ENCODE measurements at regions not wholly inside any gene's neighbourhood (a gene's known extent, or its start where the extent isn't known, plus 50 kb on each side); places are given as distances from the start of the nearest gene placed in this dataset.
"Not testable (repeated sequence)": the region's sequence is repeated elsewhere in the genome, so short reads cannot be mapped to it uniquely, and the experiment has no call there.

DNA sequence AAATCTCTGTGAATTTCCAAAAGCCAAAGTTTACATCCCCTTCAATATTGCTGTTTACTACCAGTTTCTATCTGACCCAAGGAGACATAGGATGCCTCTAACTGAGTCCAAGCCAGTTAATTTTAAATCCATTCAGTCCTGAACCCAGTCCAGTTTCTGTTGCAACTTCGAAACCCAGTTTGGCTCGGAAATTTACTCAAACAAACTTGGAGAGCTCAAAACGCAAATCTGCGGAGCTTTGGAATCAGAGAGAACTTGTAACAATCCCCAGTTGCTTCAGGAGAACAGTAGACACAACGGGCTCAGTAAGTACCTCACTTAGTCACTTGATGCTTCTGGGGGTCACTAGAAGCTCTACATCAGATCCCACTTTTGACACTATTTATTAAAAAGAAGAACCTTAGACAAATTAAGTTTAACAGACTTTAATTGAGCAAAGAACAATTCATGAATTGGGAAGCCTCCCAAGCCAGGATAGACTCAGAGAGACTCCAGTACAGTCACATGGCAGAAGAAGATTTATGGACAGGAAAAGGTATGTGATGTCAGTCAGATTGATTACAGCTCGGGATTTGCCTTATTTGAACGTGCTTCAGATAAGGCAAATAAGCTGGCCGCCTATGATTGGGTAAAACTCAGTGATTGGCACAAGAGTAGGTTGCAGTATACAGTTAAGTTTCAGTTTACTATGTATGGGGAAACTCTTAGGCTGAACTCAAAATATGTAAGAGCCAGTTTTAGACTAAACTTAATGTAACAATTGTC is 118.0 kb downstream of the RFPL4B start:
- DNase-seq, result no peak

DNA sequence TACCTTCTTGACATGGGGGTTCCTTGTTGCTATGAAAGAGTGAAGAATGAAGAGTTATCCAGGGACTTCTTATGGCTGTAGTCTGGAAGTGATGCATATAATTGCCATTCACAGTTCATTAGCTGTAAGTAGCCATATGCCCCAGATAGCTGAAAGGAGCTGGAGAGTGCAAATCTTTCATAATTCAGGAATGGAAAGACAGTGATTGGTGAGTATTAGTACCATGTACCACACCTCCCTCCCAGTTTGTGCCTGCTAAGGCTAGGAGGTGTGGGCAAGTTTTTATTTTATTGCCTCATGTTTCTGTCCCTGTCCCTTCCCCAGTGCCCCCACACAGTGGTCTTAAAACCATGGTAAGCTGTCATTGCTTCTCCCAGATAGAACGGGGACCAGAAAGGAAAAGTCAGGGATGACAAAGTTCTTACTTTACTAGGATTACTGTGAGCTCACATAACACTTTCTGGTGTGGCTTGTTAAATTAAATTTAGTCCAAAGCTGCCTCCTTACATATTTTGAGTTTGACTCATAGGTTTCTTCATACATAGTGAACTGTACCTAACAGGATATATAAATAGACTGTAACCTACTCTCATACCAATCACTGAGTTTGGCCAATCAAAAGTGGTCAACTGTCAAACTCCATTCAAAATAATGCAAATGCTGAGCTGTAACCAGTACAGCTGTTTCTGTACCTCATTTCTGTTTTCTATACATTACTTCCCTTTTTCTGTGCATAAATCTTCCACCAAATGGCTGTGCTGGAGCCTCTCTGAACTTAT is 119.4 kb downstream of the RFPL4B start:
- DNase-seq, result no peak

DNA sequence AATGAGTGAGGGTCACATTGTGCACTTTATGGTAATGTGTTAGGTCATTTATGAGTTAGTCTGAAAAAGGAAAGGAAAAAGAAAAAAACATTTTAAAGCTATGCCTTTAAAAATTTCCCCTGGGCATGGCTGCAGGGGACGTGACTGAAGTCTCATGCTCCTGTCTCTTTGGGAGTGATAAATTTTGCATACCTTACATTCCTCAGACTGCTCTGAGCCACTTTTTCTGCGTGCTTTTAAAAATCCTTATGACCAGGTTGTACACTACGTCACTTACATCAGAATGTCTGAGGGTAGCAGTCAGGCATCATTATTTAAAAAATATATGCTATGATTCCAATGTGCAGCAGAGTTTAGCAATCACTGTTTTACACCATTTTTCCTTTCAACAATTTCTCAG is 121.2 kb downstream of the RFPL4B start:
- no peak for DNase-seq

DNA sequence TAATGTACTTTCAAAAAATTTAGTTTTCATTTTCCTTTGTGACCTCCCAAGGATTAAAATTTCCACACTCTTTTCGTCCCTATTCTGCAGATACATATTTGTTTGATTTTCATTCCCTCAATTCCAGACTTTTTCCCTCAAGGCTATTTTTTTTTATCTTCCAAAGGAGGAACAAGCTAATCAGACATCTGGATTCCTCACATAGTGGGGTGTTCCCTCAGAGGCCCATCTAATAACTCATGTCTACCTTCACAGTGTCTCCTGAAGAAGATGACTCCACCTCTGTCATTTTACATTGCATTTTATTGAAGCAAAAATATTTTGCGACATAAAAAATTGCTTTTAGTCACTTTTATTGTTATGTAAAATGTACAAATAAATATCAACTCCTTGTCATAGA is 122.2 kb downstream of the RFPL4B start:
- no peak for DNase-seq

DNA sequence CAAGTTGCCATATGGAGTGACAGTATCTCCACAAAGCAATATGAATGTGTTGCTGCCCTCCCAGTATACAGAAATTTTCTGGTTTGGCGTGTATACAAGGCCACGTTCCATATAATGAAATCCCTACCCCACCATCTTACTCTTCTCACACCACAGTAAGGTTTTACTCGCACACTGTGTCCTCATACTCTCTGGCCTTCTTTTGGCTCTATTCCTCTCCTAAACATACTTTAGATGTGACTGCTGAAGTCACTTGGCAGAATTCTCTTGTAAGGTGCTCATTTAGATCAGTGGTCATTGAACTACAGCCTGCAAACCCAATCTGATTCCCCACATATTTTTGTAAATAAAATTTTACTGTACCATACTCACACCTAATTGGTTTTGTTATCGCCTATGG is 123.2 kb downstream of the RFPL4B start:
- no peak for DNase-seq

DNA sequence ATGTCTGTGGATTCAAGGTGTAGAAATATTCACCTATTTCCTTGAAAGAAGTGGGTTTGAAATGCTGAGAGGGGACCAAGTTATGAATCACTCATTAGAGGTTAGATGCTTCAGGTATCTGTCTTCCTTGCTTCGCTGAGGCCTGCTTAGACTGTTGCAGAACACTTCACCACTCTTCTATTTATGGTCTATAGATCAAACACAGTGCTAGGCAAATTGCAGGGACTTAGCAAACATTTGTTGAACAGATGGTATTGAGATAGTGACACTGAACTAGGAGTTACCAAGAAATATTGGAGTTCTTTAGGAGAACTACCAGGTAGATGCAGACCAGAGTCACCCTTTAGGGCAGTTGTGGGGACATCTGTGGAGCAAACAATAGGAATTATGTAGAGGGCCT is 123.8 kb downstream of the RFPL4B start:
- no peak for DNase-seq

DNA sequence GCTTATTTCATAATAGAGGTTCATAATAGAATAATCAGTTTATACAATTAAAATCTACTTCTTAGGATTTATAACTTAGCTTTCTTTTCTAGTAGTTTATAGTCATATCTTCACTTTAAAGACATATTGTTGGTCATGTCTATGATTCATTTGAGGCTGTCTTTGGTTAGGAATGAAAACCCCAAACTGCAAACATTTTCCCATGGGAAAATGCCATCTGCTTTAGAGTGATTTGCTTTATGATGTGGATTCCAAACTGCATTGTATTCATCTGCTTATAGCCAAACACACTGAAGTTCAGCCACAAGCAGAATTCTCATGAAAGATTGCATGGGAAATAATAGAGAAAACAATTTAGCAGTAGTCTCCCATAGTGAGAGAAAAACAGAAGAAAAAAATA is 128.0 kb downstream of the RFPL4B start:
- DNase-seq, result no peak

DNA sequence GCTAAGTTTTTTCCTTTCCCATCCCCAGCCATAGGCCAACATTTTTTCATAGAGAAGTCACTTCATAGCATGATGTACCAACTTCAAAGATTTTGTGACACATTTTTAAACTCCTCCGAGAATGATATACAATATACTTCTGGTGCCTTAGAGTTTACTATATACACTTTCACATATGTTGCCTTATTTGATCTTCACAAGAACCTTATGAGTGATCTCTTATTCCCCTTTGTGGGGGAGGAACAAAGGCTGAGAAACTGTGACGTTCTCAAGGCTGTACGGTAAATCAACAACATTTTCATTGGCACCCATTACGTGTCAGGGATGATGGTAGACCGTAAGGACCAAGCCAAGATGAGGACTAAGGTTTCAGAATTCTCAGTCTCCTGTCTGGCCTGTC is 130.0 kb downstream of the RFPL4B start:
- no peak for DNase-seq

DNA sequence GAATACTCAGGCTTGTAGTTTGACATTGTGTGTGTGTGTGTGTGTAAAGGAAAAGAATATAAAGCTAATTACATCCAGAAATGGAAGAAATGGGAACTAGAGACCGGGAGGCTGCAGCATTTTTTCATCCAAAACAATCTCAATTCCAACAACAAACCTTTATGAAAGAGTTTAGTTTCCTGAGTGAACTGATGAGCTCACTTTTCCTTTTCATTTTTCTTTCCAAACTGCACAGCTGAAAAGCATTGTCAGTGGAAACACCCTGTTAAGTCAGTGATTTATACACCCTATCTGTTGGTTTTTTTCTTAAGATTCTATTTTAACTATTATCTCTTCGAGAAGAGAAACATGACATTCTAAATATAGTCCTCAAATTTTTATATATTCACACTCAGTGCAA is 130.9 kb downstream of the RFPL4B start:
- no peak for DNase-seq

DNA sequence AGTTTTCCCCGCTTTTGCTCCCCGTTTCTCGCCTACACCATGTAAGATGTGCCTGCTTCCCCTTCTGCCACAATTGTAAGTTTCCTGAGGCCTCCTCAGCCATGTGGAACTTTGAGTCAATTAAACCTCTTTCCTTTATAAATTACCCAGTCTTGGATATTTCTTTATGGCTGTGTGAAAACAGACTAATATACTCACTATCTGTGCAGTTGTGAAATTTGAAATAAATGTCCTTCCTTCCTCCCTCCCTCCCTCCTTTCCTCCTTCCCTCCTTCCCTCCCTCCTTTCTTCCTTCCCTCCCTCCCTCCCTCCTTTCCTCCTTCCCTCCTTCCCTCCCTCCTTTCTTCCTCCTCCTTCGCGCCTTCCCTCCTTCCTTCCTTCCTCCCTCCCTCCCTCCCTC is 132.8 kb downstream of the RFPL4B start:
- not testable (repeated sequence) for DNase-seq

DNA sequence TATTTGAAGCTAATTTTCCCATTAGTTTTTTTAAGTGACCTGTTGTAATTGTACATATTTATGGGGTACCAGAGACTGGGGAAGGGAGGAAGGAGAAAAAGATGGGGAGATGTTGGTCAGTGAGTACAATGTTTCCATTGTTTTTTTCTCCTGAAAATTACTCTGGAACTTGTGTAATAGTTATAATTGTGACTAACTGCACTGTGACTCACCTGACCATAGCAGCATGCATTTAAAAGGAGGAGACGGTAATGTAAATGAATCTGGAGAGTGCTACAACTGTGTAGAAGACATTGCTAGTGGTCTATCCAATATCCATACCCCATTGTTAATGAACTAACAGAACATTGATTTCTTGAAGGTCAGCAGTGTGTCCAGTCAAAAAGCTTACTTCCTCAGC is 133.4 kb downstream of the RFPL4B start:
- DNase-seq, result no peak

DNA sequence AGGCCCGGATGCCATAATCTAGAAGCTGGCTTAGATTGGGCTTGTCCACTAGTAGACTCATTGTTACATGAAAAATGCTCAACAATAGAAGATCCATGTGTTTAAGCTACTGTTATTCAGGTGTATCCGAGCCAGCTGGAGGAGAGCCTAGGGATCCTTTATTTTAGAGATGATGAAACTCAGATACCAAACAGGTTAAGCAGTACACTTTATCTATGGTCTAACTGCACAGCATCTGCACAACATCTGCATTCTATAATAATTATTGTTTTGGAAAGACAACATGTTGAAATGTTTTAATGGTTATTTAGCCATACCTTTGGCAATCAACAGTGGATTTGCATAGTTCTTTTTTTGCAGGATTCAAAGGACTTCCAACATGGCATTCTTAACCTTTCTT is 134.1 kb downstream of the RFPL4B start:
- DNase-seq, result no peak

DNA sequence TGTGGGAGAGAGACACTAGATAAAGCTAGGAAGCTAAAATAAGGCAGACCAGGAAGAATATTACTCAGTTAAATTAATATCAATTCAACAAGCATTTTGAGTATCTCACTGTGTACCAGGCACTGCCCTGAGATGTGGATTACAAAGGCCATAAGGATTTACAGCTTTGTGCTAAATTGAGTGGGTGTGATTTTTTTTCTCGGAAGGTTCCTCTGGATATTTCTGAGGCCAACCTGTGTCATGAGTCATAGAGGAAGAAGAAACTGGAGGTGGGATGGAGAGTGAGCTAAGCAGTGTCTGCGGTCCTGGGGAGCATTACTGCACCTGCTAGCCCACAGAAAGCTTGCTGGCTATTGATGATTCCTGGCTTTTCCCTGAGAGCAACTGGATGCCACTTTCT is 135.2 kb downstream of the RFPL4B start:
- no peak for DNase-seq

DNA sequence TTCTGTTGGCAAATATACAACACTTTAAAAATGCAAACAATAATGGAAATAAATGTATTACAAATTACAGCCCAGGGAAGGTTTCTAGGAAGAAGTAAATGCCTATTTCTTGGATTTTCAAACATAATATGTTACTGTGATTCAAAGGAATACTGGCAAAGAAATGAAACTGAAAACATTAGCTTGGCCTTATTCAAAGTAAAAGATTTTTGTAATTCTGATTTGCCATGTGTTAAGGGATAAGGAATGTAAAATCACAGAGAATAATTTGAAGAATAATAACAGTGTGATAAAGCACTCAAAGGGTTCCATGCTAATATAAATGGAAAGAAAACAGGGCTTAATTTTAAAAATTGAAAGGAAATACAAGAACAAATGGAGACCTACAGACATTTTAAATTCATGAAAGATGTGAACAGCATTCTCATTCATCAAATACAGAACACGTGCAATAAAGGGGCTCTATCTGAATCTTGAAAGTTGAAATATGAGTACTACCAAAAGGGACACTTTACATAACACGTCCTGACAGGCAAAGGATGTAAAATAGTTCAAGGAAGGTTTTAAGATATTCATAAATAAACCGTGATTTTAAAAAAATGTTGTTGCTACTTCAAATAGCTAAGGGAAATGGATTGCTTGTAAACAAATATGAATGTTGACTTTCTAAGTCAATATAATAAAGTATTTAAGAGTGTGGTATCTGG is 138.1 kb downstream of the RFPL4B start:
- DNase-seq, result no peak

DNA sequence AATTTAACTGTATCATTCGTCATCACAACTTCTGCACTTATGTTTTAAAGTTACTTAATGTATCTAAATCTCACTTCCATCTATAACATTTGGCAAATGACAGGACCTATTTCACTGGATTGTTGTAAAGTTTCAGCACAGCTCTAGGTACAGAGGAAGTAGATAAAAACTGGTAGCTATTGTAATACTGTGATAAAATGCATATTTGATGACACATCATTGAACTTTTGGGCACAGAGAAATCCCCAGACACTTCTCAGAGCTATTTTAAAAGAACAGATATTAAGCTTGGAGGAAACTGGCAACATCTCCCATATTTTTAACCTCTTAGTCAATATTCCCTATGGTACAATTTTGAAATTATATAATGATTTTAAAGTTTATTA is 138.7 kb downstream of the RFPL4B start:
- DNase-seq, result no peak

DNA sequence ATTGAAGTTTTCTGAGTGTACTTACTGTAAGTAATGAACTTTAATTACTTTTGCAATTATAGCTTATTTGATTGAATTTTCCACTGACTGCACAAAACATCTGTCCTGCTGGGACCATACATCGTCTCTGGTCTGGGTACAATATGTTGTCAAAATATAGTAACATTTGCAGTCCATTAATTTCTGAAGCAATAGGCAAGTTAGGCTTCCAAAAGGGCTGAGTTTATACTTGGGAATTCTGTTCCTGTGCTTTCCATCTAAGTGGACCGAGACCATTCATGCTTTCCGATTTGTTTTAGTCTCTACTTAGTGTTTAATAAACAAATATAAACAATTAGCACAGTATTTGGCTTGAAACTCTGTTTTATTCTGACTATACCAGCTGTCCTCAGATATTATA is 139.3 kb downstream of the RFPL4B start:
- no peak for DNase-seq

DNA sequence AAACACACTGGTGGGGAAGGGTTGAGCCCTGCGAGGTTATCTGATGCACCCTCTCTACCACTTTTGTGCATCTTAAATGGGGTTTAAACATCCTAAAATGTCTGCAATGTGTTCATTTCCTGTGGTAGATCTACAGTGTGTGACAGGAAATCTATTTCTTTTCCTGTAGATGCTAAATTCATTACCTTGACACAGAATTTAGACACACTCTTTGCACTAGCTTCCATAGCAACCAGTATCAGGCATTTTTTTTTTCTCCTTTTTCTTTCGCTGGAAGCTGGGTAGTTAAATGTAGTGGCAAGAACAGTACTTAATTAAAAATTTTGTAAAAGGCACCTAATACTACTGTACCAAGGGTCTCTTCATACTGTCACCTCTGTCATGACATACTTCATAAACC is 141.1 kb downstream of the RFPL4B start:
- no peak for DNase-seq

DNA sequence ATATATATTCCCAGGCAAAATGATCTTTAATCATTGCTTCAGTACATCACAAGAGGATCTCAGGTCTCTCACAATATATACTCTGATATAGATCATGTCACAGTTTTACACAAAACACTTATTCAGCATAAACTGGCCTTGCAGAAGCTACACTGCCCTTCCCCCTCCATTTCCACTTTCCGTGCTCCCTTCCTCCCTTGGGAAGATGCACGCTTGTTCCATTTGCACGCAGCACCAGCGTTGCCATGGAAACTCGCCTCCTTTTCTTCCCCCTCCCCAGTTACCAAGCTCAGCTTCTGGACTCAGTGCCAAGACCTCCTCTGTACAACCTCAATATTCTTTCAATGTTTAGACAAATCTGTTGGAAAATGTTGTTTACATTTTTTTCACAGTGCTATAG is 154.6 kb downstream of the RFPL4B start:
- DNase-seq, result no peak

DNA sequence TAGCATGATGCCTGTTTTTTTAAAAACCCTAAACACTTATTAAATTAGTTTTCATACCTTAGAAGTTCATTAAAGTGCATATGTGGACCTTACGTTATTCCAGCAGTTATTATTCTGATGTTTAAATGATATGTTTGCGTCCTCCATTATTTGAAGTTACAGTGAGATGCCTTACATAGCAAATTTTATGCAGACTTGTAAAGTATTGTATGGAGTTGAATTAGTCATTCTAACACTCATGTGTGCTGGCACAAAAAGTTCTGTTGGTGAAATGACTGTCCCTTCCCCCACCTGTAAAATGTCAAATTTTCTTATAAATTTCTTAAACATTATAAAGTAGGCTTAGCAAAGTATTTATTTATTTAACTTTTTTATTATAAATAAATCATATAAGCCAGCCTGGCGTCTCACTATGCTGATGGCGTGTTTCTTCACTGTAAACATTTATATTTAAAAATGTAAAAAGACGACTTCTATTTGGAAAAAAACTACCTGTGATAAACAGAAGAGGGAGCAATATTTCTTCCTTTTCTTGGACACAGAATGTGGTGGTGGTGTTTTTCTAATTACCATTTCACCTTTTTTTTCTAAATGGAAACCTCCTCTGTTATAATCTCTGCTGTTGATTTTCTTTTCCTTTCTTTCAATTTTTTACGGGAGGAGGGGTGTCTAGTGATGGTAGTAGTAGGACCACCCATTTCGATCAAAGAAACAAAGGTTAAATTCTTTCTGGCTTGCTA is 155.4 kb downstream of the RFPL4B start:
- DNase-seq, result no peak

DNA sequence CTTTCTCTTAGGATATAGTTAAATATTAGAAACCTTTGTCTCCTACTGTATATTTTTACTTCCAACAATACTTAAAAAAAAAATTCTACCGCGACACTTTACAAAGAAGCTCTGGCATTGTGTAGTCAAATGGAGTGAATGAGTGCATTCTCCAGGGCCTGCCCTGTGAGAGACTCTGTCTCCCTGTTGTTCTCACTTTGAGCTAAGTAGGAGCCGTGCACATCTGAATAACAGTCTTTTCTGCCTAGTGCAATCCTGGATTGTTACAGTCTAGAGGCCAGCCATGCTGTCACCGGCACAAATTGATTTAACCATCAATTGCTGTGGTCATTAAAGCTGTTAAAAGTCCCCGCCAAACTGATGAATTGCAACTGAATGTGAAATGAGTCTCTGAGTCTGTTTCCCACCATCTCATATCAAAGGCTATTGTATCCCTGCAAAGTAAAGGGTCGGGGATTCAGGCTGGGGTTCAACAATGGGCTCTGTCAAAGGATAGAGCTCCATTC is 156.0 kb downstream of the RFPL4B start:
- DNase-seq, result no peak

DNA sequence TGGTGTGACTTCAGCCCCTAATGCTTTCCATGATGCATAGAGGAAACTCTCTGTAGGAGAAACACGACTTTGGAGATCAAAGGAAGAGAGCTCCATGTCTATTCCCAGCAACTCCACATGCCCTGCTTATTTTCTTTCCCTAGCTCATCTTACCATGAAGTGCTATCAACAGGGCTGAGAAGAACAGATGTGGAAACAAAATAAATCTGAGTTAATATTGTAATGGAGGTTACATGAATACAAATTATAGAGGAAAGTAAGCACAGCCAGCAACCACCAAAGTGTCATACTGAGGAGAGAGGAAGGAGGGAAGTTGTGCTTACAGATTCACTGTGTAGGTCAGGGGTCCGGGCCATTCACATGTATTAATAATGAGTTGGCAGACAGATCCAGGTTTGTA is 157.5 kb downstream of the RFPL4B start:
- no peak for DNase-seq

DNA sequence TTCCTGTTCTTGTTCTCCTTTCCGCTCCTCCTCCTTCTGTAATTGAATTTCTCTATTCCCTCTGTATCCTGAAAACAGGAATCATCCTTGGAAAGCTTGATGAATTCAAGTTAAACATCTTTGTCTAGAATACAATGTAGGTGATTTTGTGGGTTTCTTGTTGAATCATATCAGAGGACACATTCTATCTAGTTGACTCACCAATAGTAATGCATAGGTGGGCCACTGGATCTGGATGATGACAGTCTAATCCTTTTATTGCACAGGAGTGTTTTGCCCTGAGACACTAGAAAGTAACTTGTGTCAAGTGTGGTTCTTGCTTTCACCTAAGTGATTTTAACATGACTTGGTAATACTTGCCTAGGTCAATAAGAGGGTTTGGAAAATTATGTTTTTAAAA is 164.3 kb downstream of the RFPL4B start:
- no peak for DNase-seq

DNA sequence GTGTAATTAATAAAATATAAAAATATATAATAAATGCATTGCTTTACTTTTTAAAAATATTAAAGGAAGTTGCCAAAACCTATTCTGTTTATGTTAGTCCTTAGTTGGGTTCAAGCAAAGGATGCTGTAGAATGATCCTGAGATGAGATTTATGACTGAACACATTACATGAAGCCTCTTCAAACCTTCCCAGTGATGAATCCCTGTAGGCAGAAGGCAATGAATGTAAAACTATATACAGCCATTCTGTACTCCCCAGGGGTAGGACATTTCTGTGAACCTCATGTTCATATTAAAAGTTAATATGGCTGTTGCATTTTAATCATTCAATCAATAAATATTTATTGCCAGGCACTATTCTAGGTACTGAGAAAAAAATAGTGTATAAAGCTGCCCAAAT is 166.0 kb downstream of the RFPL4B start:
- DNase-seq, result no peak
